Fibroblast of pulmonary artery (primary cell): ENCODE measurements at regions not wholly inside any gene's neighbourhood (a gene's known extent, or its start where the extent isn't known, plus 50 kb on each side); places are given as distances from the start of the nearest gene placed in this dataset.

ENCODE experiments used
- DNase-seq: peaks from one replicate; pipeline ENCODE4 v3.0.0-alpha.2; 2010; ENCODE audit warnings: low read depth
- H3K4me3 ChIP-seq: replicated peaks from 2 replicates; pipeline ENCODE4 v1.5.1; 2011; ENCODE audit warnings: low read depth, mild to moderate bottlenecking, control low read depth, low read length, moderate library complexity
- CTCF ChIP-seq: IDR thresholded peaks from 2 replicates; pipeline ENCODE4 v1.5.1; 2011; ENCODE audit warnings: mild to moderate bottlenecking, control low read depth, low read length, inconsistent platforms; ENCODE audit errors: missing control alignments

- no peak for TF ChIP-seq CTCF
- H3K4me3 ChIP-seq = no peak overlapping the region
- DNase-seq = no peak
Observed at GRCh38 chr20:61170496-61171320, 81.4 kb upstream of the CDH4 start.

- TF ChIP-seq CTCF = no peak
- H3K4me3 ChIP-seq = no peak overlapping the region
- DNase-seq = no peak
Observed at GRCh38 chr20:61173267-61173666, 78.8 kb upstream of the CDH4 start.

GRCh38 chr20:61173961-61174725, 77.9 kb upstream of the CDH4 start:
- TF ChIP-seq CTCF = no peak
- DNase-seq = no peak
- no peak overlapping the region for H3K4me3 ChIP-seq

GRCh38 chr20:61176874-61177273, 75.2 kb upstream of the CDH4 start:
- no peak overlapping the region for H3K4me3 ChIP-seq
- DNase-seq = no peak
- no peak for TF ChIP-seq CTCF

- no peak for TF ChIP-seq CTCF
- DNase-seq = no peak
- H3K4me3 ChIP-seq = no peak overlapping the region
Observed at GRCh38 chr20:61178551-61179071, 73.5 kb upstream of the CDH4 start.

GRCh38 chr20:61184194-61184593, 67.9 kb upstream of the CDH4 start:
- no peak overlapping the region for H3K4me3 ChIP-seq
- no peak for TF ChIP-seq CTCF
- no peak for DNase-seq
